ENCODE measurements at regions not wholly inside any gene's neighbourhood (a gene's known extent, or its start where the extent isn't known, plus 50 kb on each side); places are given as distances from the start of the nearest gene placed in this dataset.

DNA sequence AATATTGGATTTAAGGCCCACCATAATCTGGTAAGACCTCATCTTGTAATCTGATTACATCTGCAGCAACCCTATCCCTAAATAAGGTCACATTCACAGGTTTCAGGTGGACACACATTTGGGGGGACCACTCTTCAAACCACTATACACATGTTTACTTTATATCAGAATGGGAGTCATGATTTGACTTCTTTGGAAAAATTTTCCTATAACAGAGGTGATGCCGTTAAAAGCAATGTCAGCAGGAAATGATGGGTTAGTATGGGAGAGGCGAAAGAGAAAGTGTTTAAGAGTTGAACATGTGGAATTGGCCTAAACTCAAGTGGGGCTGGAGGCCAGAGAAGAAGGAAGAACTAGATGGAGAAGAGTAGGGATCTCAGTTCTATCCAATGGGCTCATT is 281.7 kb upstream of the ERCC4 start:
- TF ChIP-seq, protein P1, sequence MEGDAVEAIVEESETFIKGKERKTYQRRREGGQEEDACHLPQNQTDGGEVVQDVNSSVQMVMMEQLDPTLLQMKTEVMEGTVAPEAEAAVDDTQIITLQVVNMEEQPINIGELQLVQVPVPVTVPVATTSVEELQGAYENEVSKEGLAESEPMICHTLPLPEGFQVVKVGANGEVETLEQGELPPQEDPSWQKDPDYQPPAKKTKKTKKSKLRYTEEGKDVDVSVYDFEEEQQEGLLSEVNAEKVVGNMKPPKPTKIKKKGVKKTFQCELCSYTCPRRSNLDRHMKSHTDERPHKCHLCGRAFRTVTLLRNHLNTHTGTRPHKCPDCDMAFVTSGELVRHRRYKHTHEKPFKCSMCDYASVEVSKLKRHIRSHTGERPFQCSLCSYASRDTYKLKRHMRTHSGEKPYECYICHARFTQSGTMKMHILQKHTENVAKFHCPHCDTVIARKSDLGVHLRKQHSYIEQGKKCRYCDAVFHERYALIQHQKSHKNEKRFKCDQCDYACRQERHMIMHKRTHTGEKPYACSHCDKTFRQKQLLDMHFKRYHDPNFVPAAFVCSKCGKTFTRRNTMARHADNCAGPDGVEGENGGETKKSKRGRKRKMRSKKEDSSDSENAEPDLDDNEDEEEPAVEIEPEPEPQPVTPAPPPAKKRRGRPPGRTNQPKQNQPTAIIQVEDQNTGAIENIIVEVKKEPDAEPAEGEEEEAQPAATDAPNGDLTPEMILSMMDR (IDR thresholded peaks at IDR 0.05 in 2 of 3, conservative IDR thresholded peaks at IDR 0.05 in 1 of 3; ENCODE audit: borderline replicate concordance in 1 of 3, insufficient read depth in 1 of 3, low read depth in 2 of 3, low read length in 2 of 3): no peak
- TF ChIP-seq EZH2 (IDR thresholded peaks at IDR 0.05): no peak
- TF ChIP-seq, protein P2, sequence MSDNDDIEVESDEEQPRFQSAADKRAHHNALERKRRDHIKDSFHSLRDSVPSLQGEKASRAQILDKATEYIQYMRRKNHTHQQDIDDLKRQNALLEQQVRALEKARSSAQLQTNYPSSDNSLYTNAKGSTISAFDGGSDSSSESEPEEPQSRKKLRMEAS (IDR thresholded peaks at IDR 0.05): no peak
- TF ChIP-seq POLR2AphosphoS5 (IDR thresholded peaks at IDR 0.05; ENCODE audit: low read depth, low read length): no peak
- TF ChIP-seq CEBPB (IDR thresholded peaks at IDR 0.05; ENCODE audit: low read depth): no peak
- TF ChIP-seq FOSL1 (IDR thresholded peaks at IDR 0.05; ENCODE audit: low read depth): no peak
- no peak for TF ChIP-seq EZH2phosphoT487 (IDR thresholded peaks at IDR 0.05; ENCODE audit: borderline replicate concordance)
- no peak for TF ChIP-seq EGR1 (IDR thresholded peaks at IDR 0.05; ENCODE audit: low read depth)
- no peak for TF ChIP-seq ATF3 (IDR thresholded peaks at IDR 0.05)
- no peak for TF ChIP-seq TCF7L2 (IDR thresholded peaks at IDR 0.05; ENCODE audit: borderline replicate concordance, extremely low read depth, insufficient read depth, insufficient read length)
- no peak for TF ChIP-seq REST (IDR thresholded peaks at IDR 0.05; ENCODE audit: low read depth)
- no peak for TF ChIP-seq ZNF274 (IDR thresholded peaks at IDR 0.05; ENCODE audit: low read depth, low read length)
- TF ChIP-seq YY1 (IDR thresholded peaks at IDR 0.05; ENCODE audit: extremely low read depth, insufficient replicate concordance, low read depth, low read length): no peak
- no peak for TF ChIP-seq POLR2A (IDR thresholded peaks at IDR 0.05; ENCODE audit: borderline replicate concordance, extremely low read depth, insufficient read depth, insufficient read length)
